HUES6 (cell line): ENCODE measurements at regions not wholly inside any gene's neighbourhood (a gene's known extent, or its start where the extent isn't known, plus 50 kb on each side); places are given as distances from the start of the nearest gene placed in this dataset.

Source experiments
- H3K27ac ChIP-seq: 2 replicates; pipeline ENCODE4 v1.7.0; 2013; ENCODE audit warnings: low read depth, mild to moderate bottlenecking, low read length, inconsistent platforms
- H3K27me3 ChIP-seq: 2 replicates; pipeline ENCODE4 v1.6.1; 2013; ENCODE audit warnings: low read length; ENCODE audit not compliant: control insufficient read depth, insufficient read depth
- H3K36me3 ChIP-seq: 2 replicates; pipeline ENCODE4 v1.6.1; 2013; ENCODE audit warnings: low read length; ENCODE audit not compliant: control insufficient read depth, insufficient read depth
- H3K4me1 ChIP-seq: 2 replicates; pipeline ENCODE4 v1.6.1; 2013; ENCODE audit warnings: low read length; ENCODE audit not compliant: control insufficient read depth, insufficient read depth
- H3K4me3 ChIP-seq: 2 replicates; pipeline ENCODE4 v1.5.1; 2013; ENCODE audit warnings: low read depth, low read length
- H3K9ac ChIP-seq: one replicate; pipeline ENCODE4 v1.6.1; 2013; ENCODE audit warnings: mild to moderate bottlenecking, low read length
- H3K9me3 ChIP-seq: 2 replicates; pipeline ENCODE4 v1.6.1; 2013; ENCODE audit warnings: low read depth, low read length; ENCODE audit not compliant: control insufficient read depth, insufficient read depth

DNA sequence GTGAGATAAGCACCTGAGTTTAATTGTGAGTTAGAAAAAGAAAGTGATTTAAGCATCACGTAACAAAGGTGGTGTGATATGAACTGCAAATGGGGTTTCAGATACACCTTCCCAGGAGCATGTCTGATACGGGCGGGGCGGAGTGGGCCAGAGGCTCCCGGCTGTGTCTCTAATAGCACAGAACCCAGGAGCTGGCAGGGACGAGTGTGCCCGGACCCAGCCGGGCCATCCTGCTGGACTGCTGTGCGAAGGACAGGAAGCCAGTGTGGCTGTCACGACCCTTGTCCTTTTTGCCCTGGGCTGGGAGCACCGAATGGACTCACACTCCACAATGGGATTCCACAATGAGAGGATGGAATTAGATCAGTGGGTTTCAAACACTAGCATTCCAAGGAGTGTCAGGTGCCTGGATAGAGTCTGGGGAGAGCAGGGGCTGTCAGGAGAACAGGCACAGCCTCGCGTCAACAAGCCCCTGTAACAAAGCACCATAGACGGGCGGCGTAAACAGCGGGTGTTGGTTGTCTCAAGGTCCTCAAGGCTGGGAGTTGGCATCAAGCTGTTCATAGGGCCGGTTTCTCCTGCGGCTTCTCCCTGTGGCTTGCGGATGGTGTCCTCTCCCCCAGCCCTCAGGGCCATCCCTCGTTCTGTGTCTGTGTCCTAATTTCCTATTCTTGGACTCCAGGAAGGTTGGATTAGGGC, 242.6 kb upstream of the PITRM1 start:
- no peaks in the 10 kb centered on the region; the same call in 1 of the 2 replicates for H3K4me1 ChIP-seq
- H3K27ac ChIP-seq: no peak overlapping the region
- no peak overlapping the region for H3K9ac ChIP-seq
- no peaks in the 10 kb centered on the region for H3K27me3 ChIP-seq
- no peaks in the 10 kb centered on the region for H3K36me3 ChIP-seq
- peaks cover 6% of the 10 kb centered on the region for H3K9me3 ChIP-seq
- H3K4me3 ChIP-seq: no peak overlapping the region

DNA sequence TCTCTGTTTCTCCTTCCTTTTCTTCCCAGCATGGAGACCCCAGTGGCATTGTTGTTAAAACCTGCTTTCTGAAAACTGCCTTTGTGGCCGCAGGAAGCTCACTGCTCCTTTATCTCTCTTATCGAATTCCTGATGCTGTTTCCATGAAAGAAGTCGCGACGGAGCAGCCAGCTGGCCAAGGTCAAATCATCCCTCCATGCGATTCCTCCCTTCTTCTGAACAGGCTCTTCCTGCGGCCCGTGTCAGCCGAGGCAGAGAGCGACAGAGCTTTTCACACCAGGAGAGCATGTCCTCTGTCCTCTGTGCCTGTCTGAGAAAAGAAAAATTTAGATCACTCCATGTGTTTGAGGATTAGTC, 242.1 kb upstream of the PITRM1 start:
- Histone ChIP-seq H3K4me3 (no peak overlapping the region), H3K36me3 (no peaks in the 10 kb centered on the region), H3K9me3 (peaks cover 6% of the 10 kb centered on the region), H3K27ac (no peak overlapping the region), H3K4me1 (no peaks in the 10 kb centered on the region; the same call in 1 of the 2 replicates), H3K27me3 (no peaks in the 10 kb centered on the region), H3K9ac (no peak overlapping the region)

DNA sequence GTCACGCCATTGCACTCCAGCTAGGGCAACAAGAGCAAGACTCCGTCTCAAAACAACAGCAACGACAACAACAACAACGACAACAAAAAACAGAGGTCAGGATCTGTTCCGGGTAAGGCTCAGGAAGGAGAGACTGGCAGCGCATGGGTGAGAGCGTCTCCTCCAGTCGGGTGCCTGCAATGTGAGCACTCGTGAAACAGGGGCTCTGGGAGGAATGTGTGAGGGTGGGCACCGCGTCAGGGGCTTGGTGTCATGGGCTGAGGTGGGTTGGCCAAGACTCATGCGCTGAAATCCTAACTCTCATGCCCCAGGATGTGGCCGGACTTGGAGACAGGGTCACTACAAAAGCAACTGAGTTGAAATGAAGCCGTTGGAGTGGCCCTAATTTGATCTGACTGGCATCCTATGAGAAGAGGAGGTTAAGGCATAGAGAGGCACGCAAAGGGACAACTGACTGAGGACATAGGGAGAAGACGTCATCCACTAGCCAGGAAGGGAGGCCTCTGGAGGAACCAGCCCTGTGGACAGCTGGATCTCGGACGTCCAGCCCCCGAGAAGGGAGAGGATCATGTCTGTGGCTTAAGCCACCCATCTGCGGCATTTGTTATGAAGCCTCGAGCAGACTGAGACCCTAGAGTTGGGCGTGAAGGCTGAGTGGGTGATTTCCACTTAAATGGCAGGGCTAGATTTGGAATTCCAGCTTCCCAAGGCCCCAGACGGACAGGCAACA, 241.5 kb upstream of the PITRM1 start:
- no peak overlapping the region for H3K9ac ChIP-seq
- no peaks in the 10 kb centered on the region for H3K36me3 ChIP-seq
- no peaks in the 10 kb centered on the region for H3K27me3 ChIP-seq
- H3K27ac ChIP-seq: no peak overlapping the region
- H3K4me1 ChIP-seq: no peaks in the 10 kb centered on the region; the same call in 1 of the 2 replicates
- H3K4me3 ChIP-seq: no peak overlapping the region
- H3K9me3 ChIP-seq: peaks cover 6% of the 10 kb centered on the region

DNA sequence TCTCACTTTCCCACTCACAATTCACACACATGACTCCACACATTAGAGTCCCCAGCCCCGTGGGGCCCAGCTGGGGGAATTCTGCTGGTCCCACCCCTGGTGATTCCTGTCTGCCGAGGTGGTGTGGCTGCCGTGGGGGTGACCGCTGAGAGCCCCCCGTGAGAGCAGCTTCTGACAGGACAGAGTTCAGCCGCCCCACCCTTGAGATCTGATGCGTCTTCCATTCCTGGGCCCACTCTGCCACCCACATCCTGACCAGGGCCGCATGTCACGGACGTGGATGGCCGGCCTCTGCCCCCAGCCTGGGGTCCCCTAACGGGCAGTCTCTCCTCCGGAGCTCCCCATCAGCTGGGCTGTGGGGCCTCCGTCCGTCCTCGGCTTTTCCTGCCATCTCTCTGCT, 240.1 kb upstream of the PITRM1 start:
- Histone ChIP-seq H3K36me3 (no peaks in the 10 kb centered on the region), H3K4me1 (no peaks in the 10 kb centered on the region), H3K4me3 (no peak overlapping the region), H3K9ac (no peak overlapping the region), H3K27ac (no peak overlapping the region), H3K9me3 (peaks cover 6% of the 10 kb centered on the region), H3K27me3 (no peaks in the 10 kb centered on the region)

DNA sequence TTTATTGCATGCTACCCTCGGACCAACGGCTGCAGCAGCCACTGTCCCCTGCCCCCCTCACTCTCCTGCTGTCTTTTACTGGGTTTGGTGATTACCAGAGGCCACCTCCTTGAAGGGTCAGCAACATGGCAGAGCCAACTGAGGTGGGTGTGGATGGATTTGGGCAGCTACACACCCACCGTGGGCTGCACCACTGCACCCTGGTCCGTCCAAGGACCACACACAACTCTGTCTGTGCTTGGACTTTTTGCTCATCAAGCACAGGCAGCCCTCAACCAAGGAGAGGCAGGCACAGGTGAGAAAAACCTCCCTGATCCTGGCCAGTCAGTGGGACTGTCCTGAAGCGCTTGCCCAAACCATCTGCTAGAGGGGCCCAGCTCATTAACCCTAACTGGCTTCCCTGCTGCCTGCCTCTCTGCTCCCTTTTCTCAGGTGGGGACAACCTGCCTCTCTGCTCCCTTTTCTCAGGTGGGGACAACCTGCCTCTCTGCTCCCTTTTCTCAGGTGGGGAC, 239.5 kb upstream of the PITRM1 start:
- peaks cover 6% of the 10 kb centered on the region for H3K9me3 ChIP-seq
- no peak overlapping the region for H3K9ac ChIP-seq
- H3K4me1 ChIP-seq: no peaks in the 10 kb centered on the region
- no peaks in the 10 kb centered on the region for H3K36me3 ChIP-seq
- no peak overlapping the region for H3K27ac ChIP-seq
- H3K4me3 ChIP-seq: no peak overlapping the region
- H3K27me3 ChIP-seq: no peaks in the 10 kb centered on the region

DNA sequence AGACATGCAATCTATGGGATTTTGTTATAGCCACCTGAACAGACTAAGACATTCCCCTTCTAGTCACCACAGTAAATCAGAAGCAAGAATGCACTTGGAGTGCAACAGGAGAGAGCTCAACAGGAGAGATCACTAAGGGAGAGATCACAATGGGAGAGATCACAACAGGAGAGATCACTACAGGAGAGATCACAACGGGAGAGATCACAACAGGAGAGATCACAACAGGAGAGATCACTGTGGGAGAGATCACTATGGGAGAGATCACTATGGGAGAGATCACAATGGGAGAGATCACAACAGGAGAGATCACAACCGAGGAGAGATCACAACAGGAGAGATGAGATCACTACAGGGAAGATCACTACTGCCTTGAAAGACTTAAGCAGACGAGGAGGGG, 238.5 kb upstream of the PITRM1 start:
- Histone ChIP-seq H3K4me1 (no peaks in the 10 kb centered on the region), H3K27me3 (no peaks in the 10 kb centered on the region), H3K9ac (no peak overlapping the region), H3K27ac (no peak overlapping the region), H3K36me3 (no peaks in the 10 kb centered on the region), H3K4me3 (no peak overlapping the region), H3K9me3 (peaks cover 6% of the 10 kb centered on the region)

DNA sequence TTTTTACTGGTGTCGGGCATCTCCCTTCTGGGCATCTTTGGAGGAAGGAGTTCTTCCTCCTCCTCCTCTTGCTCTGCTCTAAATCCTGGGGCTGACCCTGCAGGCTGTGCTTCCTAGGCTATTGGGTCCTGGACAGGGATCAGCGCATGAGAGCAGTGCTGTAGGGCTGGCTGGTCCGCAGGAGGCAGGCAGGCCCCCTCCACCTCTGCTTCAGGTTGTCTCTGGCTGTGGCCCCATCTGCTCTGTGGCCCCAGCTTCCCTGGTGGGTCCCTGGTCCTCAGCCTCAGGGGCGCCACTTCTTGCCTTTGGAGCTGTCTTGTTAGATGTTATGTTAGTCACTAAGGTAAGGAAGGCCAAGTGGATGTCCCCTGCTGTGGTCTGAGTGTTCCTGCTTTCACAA, 237.3 kb upstream of the PITRM1 start:
- Histone ChIP-seq H3K27ac (no peak overlapping the region), H3K4me1 (no peaks in the 10 kb centered on the region), H3K36me3 (no peaks in the 10 kb centered on the region), H3K9ac (no peak overlapping the region), H3K4me3 (no peak overlapping the region), H3K9me3 (peaks cover 6% of the 10 kb centered on the region), H3K27me3 (no peaks in the 10 kb centered on the region)

DNA sequence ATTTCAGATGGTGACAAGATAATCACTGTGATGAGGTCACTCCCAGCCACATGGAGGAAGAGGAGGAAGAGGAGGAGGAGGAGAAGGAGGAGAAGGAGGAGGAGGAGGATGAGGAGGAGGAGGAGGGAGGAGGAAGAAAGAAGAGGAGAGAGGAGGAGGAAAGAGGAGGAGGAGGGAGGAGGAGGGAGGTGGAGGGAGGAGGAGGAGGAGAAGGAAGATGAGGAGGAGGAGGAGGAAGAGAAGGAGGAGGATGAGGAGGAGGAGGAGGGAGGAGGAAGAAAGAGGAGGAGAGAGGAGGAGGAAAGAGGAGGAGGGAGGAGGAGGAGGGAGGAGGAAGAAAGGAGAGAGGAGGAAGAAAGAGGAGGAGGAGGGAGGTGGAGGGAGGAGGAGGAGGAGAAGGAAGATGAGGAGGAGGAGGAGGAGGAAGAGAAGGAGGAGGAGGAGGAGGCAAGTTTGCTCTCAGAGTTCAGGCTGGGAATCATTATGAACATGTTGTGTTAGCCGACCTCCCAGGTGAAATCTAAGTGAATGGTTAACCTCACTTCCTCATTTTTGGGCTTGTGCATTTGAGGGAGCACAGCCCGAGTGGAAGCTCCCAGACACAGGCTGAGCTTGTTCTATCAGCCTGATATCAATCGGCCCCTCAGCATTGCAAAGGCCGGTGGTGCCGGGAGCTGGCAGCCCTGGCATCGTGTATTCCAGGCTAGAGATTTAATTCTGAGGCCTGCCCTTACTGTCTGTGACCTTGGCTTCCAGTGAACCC, 236.2 kb upstream of the PITRM1 start:
- Histone ChIP-seq H3K36me3 (no peaks in the 10 kb centered on the region), H3K9ac (no peak overlapping the region), H3K27me3 (no peaks in the 10 kb centered on the region), H3K9me3 (peaks cover 6% of the 10 kb centered on the region), H3K4me3 (no peak overlapping the region), H3K27ac (no peak overlapping the region), H3K4me1 (0 out of 2 replicates have a peak, but pooled peaks cover 3% of the 10 kb centered on the region)

DNA sequence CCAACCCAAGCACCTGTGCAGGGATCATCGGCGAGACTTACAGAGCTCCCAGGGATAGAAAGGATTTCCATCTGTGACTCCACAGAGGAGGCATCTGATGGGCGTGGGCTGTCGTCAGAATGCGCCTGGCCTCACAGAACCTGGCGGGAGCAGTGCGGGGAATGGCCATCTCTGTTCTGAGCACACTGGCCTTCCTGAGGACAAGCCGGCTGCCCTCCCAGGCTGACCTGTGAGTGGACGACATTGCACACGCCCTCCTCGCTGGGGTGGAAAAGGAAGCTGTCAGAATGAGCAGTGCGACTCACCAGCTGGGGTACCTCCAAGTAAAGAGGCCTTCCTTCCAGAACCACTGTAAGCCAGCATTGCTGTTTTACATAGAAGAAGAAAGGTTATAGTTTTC, 234.6 kb upstream of the PITRM1 start:
- no peaks in the 10 kb centered on the region for H3K36me3 ChIP-seq
- H3K4me3 ChIP-seq: no peak overlapping the region
- no peak overlapping the region for H3K9ac ChIP-seq
- H3K27ac ChIP-seq: no peak overlapping the region
- 0 out of 2 replicates have a peak, but pooled peaks cover 3% of the 10 kb centered on the region for H3K4me1 ChIP-seq
- H3K9me3 ChIP-seq: peaks cover 6% of the 10 kb centered on the region
- no peaks in the 10 kb centered on the region for H3K27me3 ChIP-seq

DNA sequence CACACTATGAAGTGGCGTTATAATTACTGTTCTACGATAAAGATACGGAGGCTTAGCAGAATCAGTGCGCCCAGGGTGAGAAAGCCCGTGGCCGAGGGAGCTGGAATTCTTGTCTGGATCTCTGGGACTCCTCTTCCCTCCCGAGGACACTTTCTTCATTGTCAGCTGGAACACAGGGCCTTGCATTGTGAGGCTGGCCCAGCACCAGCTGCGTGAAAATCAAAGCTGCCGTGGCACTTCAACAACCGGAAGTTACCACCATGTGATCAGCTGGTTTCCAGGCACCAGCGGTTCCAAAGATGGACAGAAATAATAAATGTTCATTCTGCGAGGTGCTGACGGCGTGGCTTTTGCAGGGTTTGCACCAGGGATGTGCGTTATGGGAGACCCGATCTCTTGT, 234.0 kb upstream of the PITRM1 start:
- H3K4me3 ChIP-seq: no peak overlapping the region
- no peaks in the 10 kb centered on the region for H3K27me3 ChIP-seq
- 0 out of 2 replicates have a peak, but pooled peaks cover 3% of the 10 kb centered on the region for H3K4me1 ChIP-seq
- H3K9ac ChIP-seq: no peak overlapping the region
- no peaks in the 10 kb centered on the region for H3K36me3 ChIP-seq
- H3K27ac ChIP-seq: no peak overlapping the region
- peaks cover 6% of the 10 kb centered on the region for H3K9me3 ChIP-seq

DNA sequence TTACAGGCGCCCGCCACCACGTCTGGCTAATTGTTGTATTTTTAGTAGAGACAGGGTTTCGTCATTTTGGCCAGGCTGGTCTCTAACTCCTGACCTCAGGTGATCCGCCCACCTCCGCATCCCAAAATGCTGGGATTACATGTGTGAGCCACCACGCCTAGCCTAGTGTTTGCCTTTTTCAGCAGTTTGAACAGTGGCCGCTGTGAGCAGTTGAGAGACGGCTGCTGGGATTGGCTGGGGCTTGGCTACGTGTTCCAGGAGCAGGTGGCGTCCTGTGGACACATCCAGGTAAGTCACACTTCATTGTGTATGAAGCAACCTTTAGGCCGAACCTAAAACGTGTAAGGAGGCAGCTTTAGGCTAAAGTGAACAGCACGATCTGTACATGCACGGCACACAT, 231.8 kb upstream of the PITRM1 start:
- Histone ChIP-seq H3K27me3 (no peaks in the 10 kb centered on the region), H3K9ac (no peak overlapping the region)

More for the DNA sequence above, 231.8 kb upstream of the PITRM1 start:
- H3K27ac ChIP-seq: no peak overlapping the region
- H3K4me1 ChIP-seq: peaks cover 10% of the 10 kb centered on the region
- H3K9me3 ChIP-seq: no peaks in the 10 kb centered on the region
- H3K36me3 ChIP-seq: no peaks in the 10 kb centered on the region
- H3K4me3 ChIP-seq: no peak overlapping the region
